Effector memory CD4-positive, alpha-beta T cell (primary cell): ENCODE measurements at regions not wholly inside any gene's neighbourhood (a gene's known extent, or its start where the extent isn't known, plus 50 kb on each side); places are given as distances from the start of the nearest gene placed in this dataset.

Source experiments
- DNase-seq, 3 donors: peaks; one replicate each; pipeline ENCODE4 v3.0.0-alpha.2; 2020
- H3K27ac ChIP-seq: 2 replicates; pipeline ENCODE4 v1.7.0; 2013; ENCODE audit warnings: mild to moderate bottlenecking, low read length, moderate library complexity; ENCODE audit not compliant: insufficient read depth, poor library complexity, severe bottlenecking
- H3K27me3 ChIP-seq: replicated peaks from 2 replicates; pipeline ENCODE4 v1.7.0; 2013; ENCODE audit warnings: mild to moderate bottlenecking, low read length; ENCODE audit not compliant: insufficient read depth, control insufficient read depth, poor library complexity, severe bottlenecking
- H3K36me3 ChIP-seq: 2 replicates; pipeline ENCODE4 v1.7.0; 2013; ENCODE audit warnings: mild to moderate bottlenecking, low read length, moderate library complexity; ENCODE audit not compliant: control insufficient read depth, insufficient read depth
- H3K4me1 ChIP-seq: 2 replicates; pipeline ENCODE4 v1.7.0; 2013; ENCODE audit warnings: low read length, mild to moderate bottlenecking; ENCODE audit not compliant: control insufficient read depth, insufficient read depth, poor library complexity, severe bottlenecking
- H3K4me3 ChIP-seq: 2 replicates; pipeline ENCODE4 v1.7.0; 2013; ENCODE audit warnings: low read length, low read depth, mild to moderate bottlenecking; ENCODE audit not compliant: insufficient read depth, poor library complexity, severe bottlenecking
- H3K9me3 ChIP-seq: 2 replicates; pipeline ENCODE4 v1.7.0; 2013; ENCODE audit warnings: mild to moderate bottlenecking, low read length, moderate library complexity; ENCODE audit not compliant: control insufficient read depth

DNA sequence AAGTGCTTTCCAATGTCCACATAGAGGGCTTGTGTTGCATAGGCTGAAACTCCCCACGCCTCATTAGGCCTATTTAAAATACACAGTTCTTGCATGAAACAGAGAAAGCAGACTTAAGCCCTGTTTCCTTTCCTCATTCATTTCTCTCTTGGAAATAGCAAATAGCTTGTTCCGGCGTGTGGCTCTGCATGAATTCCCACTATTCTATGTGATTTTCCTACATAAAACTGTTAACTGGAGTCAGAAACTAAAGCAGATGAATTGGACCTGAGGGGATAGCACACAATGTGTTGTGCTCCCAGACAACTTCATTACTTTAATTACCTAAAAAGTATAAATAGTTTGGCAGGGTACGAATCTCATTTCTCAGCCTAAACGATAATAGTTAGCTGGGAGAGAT lies 981.5 kb downstream of the SORCS1 start:
- no peaks in the 10 kb centered on the region for H3K9me3 ChIP-seq
- no peak overlapping the region for H3K4me3 ChIP-seq
- H3K4me1 ChIP-seq: no peaks in the 10 kb centered on the region
- H3K27ac ChIP-seq: no peak overlapping the region
- no peaks in the 10 kb centered on the region for H3K36me3 ChIP-seq
- no peaks in the 10 kb centered on the region for H3K27me3 ChIP-seq
- no peak for DNase-seq

GRCh38 chr10:106182542-106182941 lies 982.0 kb downstream of the SORCS1 start:
- H3K27ac ChIP-seq: no peak overlapping the region

GRCh38 chr10:106181501-106181900 lies 983.0 kb downstream of the SORCS1 start:
- DNase-seq: no peak
- Histone ChIP-seq H3K27ac (no peak overlapping the region), H3K27me3 (no peaks in the 10 kb centered on the region), H3K4me3 (no peak overlapping the region), H3K36me3 (no peaks in the 10 kb centered on the region), H3K9me3 (no peaks in the 10 kb centered on the region), H3K4me1 (no peaks in the 10 kb centered on the region)

More at GRCh38 chr10:106182542-106182941, 982.0 kb downstream of the SORCS1 start:
- no peaks in the 10 kb centered on the region for H3K27me3 ChIP-seq
- no peaks in the 10 kb centered on the region for H3K4me1 ChIP-seq
- no peak for DNase-seq
- H3K4me3 ChIP-seq: no peak overlapping the region
- no peaks in the 10 kb centered on the region for H3K9me3 ChIP-seq
- H3K36me3 ChIP-seq: no peaks in the 10 kb centered on the region

GRCh38 chr10:106179430-106179829 lies 985.1 kb downstream of the SORCS1 start:
- no peaks in the 10 kb centered on the region for H3K4me1 ChIP-seq
- H3K27me3 ChIP-seq: no peaks in the 10 kb centered on the region
- no peak for DNase-seq
- H3K36me3 ChIP-seq: no peaks in the 10 kb centered on the region
- H3K4me3 ChIP-seq: no peak overlapping the region
- no peaks in the 10 kb centered on the region for H3K9me3 ChIP-seq
- no peak overlapping the region for H3K27ac ChIP-seq

DNA sequence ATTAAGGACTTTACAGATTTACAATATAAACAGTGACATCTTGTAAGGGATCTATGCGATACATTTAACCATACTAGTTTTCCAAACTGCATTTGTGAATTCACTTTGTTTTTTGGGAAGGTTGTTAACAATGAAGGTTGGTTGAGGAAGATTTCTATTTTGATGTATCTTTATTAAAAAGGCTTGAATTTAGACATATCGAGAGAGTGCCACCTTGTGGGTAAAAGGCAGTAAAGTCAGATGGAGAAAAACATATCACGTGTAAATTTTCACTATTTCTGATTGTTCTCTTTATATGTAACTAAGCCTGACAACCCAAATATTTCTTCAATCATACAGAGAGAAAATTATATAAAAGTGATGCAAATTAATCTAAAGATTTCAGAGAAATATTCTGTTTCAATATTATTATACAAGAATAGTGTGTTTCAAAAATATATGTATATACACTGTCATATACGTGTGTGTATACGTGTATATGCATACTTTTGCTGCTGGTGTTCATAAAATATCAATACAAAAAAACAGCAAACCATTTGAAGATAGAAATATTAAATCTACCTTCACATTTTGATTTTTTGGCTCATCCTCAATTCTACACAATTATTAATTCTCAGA lies 988.6 kb downstream of the SORCS1 start:
- Histone ChIP-seq H3K27me3 (no peaks in the 10 kb centered on the region), H3K4me1 (no peaks in the 10 kb centered on the region), H3K36me3 (no peaks in the 10 kb centered on the region), H3K9me3 (no peaks in the 10 kb centered on the region), H3K4me3 (no peak overlapping the region), H3K27ac (no peak overlapping the region)
- no peak for DNase-seq

DNA sequence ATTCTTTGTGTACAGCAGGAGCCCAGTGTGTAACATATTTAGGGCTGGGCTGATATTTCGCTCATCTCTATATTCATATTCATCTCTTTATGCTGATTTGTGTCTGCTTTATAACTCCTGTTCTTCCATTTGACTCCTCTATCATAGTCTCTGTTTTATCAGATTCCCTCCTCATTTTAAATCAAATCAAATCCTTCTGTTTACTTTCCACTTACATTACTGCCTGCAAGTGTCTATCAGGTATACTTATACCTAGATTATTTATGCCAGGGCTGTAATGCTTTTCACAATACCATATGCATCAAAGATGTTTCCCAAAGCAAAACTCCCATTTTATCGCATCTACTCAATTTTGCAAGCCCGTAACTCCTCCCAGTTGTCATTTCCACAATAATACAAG lies 990.7 kb downstream of the SORCS1 start:
- Histone ChIP-seq H3K4me3 (no peak overlapping the region), H3K36me3 (no peaks in the 10 kb centered on the region)
- no peak for DNase-seq

DNA sequence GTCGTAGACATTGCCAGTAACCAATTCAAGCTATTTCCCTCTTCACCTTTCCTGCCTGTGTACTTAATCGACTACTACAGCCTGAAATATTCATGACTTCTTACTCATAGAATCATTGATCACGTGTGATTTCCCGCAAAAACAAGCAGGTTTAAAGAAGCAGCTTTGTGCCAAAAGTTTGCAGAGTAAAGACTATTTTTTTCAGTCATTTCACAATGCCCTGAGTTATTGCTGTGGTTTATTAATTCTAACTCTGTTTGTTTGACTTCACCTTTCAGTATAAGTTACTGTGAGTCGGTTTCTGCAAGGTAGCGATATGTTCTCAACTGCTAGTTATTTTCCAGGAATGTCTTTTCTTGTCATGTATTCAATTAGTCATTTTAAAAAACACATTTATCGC lies 995.3 kb downstream of the SORCS1 start:
- Histone ChIP-seq H3K4me3 (no peak overlapping the region), H3K36me3 (no peaks in the 10 kb centered on the region), H3K27me3 (no peaks in the 10 kb centered on the region), H3K27ac (no peak overlapping the region), H3K4me1 (no peaks in the 10 kb centered on the region), H3K9me3 (no peaks in the 10 kb centered on the region)
- DNase-seq: no peak

More for the DNA sequence above, 990.7 kb downstream of the SORCS1 start:
- Histone ChIP-seq H3K27ac (no peak overlapping the region), H3K4me1 (no peaks in the 10 kb centered on the region), H3K9me3 (no peaks in the 10 kb centered on the region), H3K27me3 (no peaks in the 10 kb centered on the region)

GRCh38 chr10:106167946-106168345 lies 996.6 kb downstream of the SORCS1 start:
- no peaks in the 10 kb centered on the region for H3K9me3 ChIP-seq

GRCh38 chr10:106158241-106158640 lies 1006.3 kb downstream of the SORCS1 start:
- DNase-seq: no peak
- no peaks in the 10 kb centered on the region for H3K36me3 ChIP-seq
- no peaks in the 10 kb centered on the region for H3K4me1 ChIP-seq
- no peaks in the 10 kb centered on the region for H3K9me3 ChIP-seq
- no peaks in the 10 kb centered on the region for H3K27me3 ChIP-seq
- H3K27ac ChIP-seq: no peak overlapping the region
- no peak overlapping the region for H3K4me3 ChIP-seq

More at GRCh38 chr10:106167946-106168345, 996.6 kb downstream of the SORCS1 start:
- DNase-seq: no peak
- no peaks in the 10 kb centered on the region for H3K4me1 ChIP-seq
- no peaks in the 10 kb centered on the region for H3K36me3 ChIP-seq
- no peak overlapping the region for H3K27ac ChIP-seq
- no peak overlapping the region for H3K4me3 ChIP-seq
- H3K27me3 ChIP-seq: no peaks in the 10 kb centered on the region

- H3K27me3 ChIP-seq: no peaks in the 10 kb centered on the region
- H3K27ac ChIP-seq: no peak overlapping the region
- H3K4me3 ChIP-seq: no peak overlapping the region
- H3K4me1 ChIP-seq: no peaks in the 10 kb centered on the region
- DNase-seq: no peak
- no peaks in the 10 kb centered on the region for H3K9me3 ChIP-seq
- no peaks in the 10 kb centered on the region for H3K36me3 ChIP-seq
Observed at GRCh38 chr10:106147021-106147420, 1017.5 kb downstream of the SORCS1 start.
